HG03108 (cell line): ENCODE measurements at regions not wholly inside any gene's neighbourhood (a gene's known extent, or its start where the extent isn't known, plus 50 kb on each side); places are given as distances from the start of the nearest gene placed in this dataset.
"Not testable (repeated sequence)": the region's sequence is repeated elsewhere in the genome, so short reads cannot be mapped to it uniquely, and the experiment has no call there.

ENCODE experiments used
- ATAC-seq: cut with Tn5 transposase; IDR thresholded peaks from one replicate; pipeline ENCODE4 v1.9.1; 2021; ENCODE audit warnings: moderate library complexity; ENCODE audit not compliant: unreplicated experiment

GRCh38 chr1:120357046-120357445 lies 57.8 kb upstream of the NBPF8 start:
- not testable (repeated sequence) for ATAC-seq

GRCh38 chr1:120356170-120356569 lies 58.7 kb upstream of the NBPF8 start:
- not testable (repeated sequence) for ATAC-seq

- peak; percentile 76 for ATAC-seq
Measured at GRCh38 chr1:120354618-120355184, 60.1 kb upstream of the NBPF8 start.

DNA sequence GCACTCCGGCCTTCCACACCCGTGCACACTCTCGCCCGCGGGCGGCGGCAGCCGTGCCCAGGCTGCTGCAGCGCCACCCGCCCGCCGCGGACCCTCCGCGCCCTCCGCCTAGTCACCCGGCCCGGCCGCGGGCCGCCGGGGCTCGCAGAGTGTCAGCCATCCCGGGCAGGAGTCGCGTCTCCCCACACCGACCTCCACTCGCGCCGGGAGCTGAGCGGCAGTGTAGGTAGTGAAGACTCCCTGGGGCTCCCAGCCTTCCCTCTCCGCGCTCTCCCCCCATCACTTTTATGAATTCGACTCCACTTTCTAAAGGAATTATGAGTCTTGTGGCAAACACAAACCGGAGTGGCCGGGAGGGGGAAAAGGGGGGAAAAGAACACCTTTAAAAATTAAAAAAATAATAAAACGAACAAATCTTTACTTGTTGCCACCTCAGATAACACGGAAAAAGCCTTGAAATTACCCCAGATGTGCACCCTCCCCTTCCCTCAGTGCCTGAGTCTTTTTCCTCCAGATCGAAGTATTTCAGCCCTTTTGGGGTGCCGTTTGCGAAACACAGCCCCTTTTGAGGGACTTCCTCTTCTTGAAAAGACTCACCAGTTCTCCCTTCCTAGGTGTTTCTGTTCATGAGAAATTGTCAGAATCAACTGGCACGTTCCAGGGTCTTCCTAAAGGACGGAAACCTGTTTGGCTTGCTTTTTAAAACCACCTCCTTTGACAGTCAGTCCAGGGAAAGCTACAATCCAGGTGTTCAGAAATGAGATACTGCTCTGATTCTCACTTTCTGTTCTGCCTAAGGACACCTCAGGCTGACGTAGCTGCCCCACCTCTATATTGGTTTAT lies 72.4 kb upstream of the NBPF8 start:
- not testable (repeated sequence) for ATAC-seq

- not testable (repeated sequence) for ATAC-seq
Measured at GRCh38 chr1:120341756-120342155, 73.1 kb upstream of the NBPF8 start.

DNA sequence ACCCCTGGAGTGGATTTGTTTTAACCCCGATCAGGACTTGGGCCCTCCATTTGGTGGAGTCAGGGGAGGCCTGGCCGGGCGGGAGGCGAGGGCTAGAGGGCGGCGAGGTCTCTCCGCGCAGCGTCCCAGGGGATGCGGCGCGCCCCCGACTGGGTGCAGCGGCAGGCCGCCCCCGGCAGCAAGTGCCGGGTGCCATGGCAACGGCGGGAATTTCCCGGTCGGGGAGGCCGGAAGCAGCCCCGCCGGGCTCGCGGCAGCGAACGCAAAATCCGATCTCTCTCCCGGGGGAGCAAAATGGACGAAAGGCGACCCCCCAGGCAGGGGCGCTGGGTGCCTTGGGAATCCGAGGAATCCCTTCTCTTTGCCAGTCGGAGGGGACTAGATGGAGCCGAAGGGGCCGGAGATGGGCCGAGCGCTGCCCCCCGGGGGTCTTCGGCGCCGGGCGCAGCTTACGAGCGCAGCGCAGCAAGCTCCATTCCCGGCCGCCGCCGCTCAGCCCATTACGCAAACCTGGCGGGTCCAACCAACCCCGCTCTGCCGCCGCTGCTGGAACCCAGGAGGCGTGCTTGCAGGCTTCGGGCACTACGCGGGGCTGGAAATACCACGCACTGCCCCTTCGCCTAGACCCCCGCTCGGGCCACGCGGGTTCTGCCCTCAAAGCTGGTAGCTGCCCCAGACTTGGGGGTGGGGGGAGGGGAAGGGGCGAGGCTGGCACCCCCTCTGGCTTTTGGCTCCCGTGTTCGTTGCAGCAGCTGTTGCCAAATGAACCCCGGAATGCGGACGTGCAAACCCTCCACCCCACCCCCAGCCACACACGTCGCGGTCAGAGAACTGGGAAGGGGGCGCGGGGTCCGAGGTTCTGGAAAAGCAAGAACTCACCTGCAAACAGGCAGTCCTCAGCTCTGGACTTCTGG lies 73.7 kb upstream of the NBPF8 start:
- not testable (repeated sequence) for ATAC-seq

GRCh38 chr1:120315738-120316137 lies 99.1 kb upstream of the NBPF8 start:
- not testable (repeated sequence) for ATAC-seq

- not testable (repeated sequence) for ATAC-seq
Measured at GRCh38 chr1:120311930-120312329, 102.9 kb upstream of the NBPF8 start.

DNA sequence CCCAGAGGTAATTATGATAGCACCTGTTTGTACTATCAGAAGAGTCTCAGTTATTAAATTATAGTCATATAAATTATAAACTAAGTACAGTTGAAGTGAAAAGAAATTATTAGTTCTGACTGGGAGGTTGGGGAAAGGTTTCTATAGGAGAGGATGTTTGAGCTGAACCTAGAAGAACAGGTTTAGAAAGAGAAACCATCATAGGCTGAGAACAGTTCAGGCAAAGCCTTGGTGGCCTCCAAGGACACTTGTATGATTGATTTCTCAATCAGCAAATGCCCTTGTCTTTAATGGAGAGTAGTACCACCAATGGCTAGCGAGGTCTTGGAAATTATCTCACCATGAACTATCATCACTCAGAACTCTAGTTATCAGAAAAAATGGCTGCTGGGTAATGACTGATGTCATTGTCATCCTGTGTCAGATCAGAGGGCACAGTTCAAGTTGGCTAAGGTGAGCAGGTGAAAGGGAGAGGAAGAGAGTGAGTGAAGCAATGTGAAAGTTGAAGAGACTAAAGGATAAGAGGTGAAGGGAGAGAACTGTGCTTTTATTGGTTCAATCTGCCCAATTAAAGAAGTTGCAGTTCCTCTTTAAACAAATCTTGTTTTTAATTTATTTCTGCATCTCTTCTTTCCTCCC lies 105.8 kb upstream of the NBPF8 start:
- not testable (repeated sequence) for ATAC-seq

DNA sequence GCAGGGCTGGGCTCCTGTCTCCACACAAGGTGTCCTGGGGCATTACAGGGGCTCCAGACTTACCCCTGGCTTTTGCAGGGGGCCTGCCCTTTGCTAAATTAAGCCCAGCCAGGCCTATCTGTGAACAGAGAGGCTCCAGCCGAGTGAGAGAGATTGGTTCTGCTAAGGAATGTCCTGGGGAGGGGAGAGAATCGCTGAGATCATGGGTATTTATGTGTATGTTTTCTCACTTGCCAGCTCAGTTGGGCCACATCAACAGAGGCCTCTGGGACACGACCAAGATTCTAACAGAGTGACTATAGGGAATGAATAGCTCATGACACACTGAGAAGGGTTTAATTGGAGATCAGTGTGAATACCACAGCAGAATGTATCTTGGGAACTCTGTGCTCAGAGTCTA lies 109.8 kb upstream of the NBPF8 start:
- not testable (repeated sequence) for ATAC-seq

DNA sequence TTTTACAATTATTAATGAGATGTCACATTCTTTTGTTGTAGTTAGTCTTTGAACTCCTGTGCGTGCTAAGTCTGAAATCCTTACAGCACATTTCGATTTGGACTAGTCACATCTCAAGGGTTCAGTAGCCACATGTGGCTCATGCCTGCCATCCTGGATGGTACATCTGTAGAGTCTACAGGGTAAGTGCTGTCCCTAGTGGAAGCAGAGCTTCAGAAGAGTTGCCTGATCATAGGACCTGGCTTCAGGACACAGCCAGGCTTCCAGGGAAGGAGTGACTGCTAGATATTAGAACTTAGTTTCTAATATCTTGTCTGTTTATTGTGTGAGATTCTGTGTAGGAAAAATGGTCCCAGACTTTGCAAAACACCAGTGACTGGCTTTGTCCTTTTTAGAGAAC lies 110.5 kb upstream of the NBPF8 start:
- ATAC-seq = not testable (repeated sequence)

- not testable (repeated sequence) for ATAC-seq
Measured at GRCh38 chr1:120299433-120300057, 115.3 kb upstream of the NBPF8 start.

DNA sequence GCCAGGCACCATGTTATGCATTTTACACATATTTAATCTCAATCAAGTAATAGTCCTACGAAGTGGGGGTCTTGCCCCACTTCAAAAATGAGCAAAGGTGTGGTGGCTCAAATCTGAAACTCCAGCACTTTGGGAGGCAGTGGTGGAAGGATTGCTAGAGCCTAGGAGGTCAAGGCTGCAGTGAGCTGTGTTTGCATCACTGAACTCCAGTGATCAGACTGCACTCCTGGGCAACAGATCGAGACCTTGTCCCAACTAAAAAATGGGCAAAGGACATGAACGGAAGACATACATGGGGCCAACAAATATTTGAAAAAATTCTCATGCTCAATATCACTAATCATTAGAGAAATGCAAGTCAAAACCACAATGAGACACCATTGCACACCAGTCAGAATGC lies 116.3 kb upstream of the NBPF8 start:
- ATAC-seq = not testable (repeated sequence)

GRCh38 chr1:120297345-120297953 lies 117.4 kb upstream of the NBPF8 start:
- ATAC-seq = not testable (repeated sequence)

- ATAC-seq = not testable (repeated sequence)
Measured at GRCh38 chr1:120290105-120290504, 113.8 kb upstream of the SEC22B start.

GRCh38 chr1:120289601-120290074 lies 113.3 kb upstream of the SEC22B start:
- ATAC-seq = not testable (repeated sequence)

GRCh38 chr1:120288814-120289600 lies 112.7 kb upstream of the SEC22B start:
- ATAC-seq = not testable (repeated sequence)

GRCh38 chr1:120288167-120288566 lies 111.8 kb upstream of the SEC22B start:
- not testable (repeated sequence) for ATAC-seq
